ENCODE measurements at regions not wholly inside any gene's neighbourhood (a gene's known extent, or its start where the extent isn't known, plus 50 kb on each side); places are given as distances from the start of the nearest gene placed in this dataset.

- no peak overlapping the region for H3K9ac ChIP-seq (ENCODE audit: low read depth, low read length)
- no peaks in the 10 kb centered on the region for H3K27me3 ChIP-seq (ENCODE audit: control insufficient read depth, insufficient read depth, low read length)
- no peaks in the 10 kb centered on the region for H4K20me1 ChIP-seq (ENCODE audit: insufficient read depth, low read length)
- no peak overlapping the region for H4K8ac ChIP-seq (ENCODE audit: low read depth in 2 of 2, low read length in 2 of 2)
- H3K23ac ChIP-seq (ENCODE audit: low read depth, low read length), result no peak overlapping the region
- peaks cover 6% of the 10 kb centered on the region for H3K9me3 ChIP-seq (ENCODE audit: control insufficient read depth, insufficient read depth, low read length)
- H2AK5ac ChIP-seq (ENCODE audit: low read depth, low read length), result no peak overlapping the region
- no peak overlapping the region for H2BK120ac ChIP-seq (ENCODE audit: low read depth, low read length)
- no peak overlapping the region for H3K27ac ChIP-seq (ENCODE audit: insufficient read depth, low read length)
- ATAC-seq (ENCODE audit: low read depth), result peak; percentile 93
- no peak overlapping the region for H3K14ac ChIP-seq (replicated peaks; ENCODE audit: low read depth, low read length)
- H4K5ac ChIP-seq (ENCODE audit: low read depth, low read length), result no peak overlapping the region
- H2BK20ac ChIP-seq (ENCODE audit: low read depth, low read length), result no peak overlapping the region
- WGBS, 2 experiments (ENCODE audit: extremely low coverage in 2 of 2, insufficient read length in 1 of 2), result no CpG with 5 or more reads among the region's 1 CpG
- H4K91ac ChIP-seq (ENCODE audit: insufficient read depth, low read depth, low read length), result no peak overlapping the region
- H3K79me1 ChIP-seq (ENCODE audit: low read depth in 1 of 2, low read length in 2 of 2), result no peaks in the 10 kb centered on the region
- intact Hi-C loops (cut with micrococcal nuclease) (no loop called here), in situ Hi-C loops (cut with MboI; ENCODE audit: low sequenced_read_pairs) (no loop called here), dilution Hi-C loops (cut with HindIII; ENCODE audit: low sequenced_read_pairs, unreplicated experiment) (no loop called here)
- no peak overlapping the region for H3K4me2 ChIP-seq (ENCODE audit: low read depth, low read length)
- no peak overlapping the region for H2AFZ ChIP-seq (replicated peaks; ENCODE audit: low read length, poor library complexity)
- H3K36me3 ChIP-seq (ENCODE audit: control insufficient read depth, insufficient read depth, low read length), result no peaks in the 10 kb centered on the region
- no peak overlapping the region for H3K4ac ChIP-seq (ENCODE audit: low read depth, low read length)
- H3K9me1 ChIP-seq (ENCODE audit: insufficient read depth, low read length), result no peaks in the 10 kb centered on the region
- ChIA-PET POLR2A (ENCODE audit: unreplicated experiment) (no interaction called here), CTCF (interaction anchor here (1.1 kb wide), 1 partner anchor 18 kb away, joined by 3 read pairs; no protein-coding TSS in a partner anchor)
- no peak overlapping the region for H3K18ac ChIP-seq (ENCODE audit: low read depth, low read length)
- BruUV-seq (replicated peaks), result no TSS peak
- no peak overlapping the region for H3K56ac ChIP-seq (ENCODE audit: extremely low read depth, insufficient read depth, low read length)
- no peak overlapping the region for H3K4me3 ChIP-seq (ENCODE audit: insufficient read depth, low read depth, low read length)
- H2AK9ac ChIP-seq (replicated peaks; ENCODE audit: low read depth, low read length, poor library complexity), result no peak overlapping the region
- H2BK15ac ChIP-seq (ENCODE audit: low read depth, low read length), result no peak overlapping the region
- no peaks in the 10 kb centered on the region for H3K4me1 ChIP-seq (ENCODE audit: control insufficient read depth, insufficient read depth, low read length)
- TF ChIP-seq CEBPB (IDR thresholded peaks at IDR 0.05; ENCODE audit: low read depth, low read length), result peak; percentile 97
- TF ChIP-seq USF2 (IDR thresholded peaks at IDR 0.05; ENCODE audit: low read depth, low read length), result no peak
- DNase-seq, result peak; percentile 96
- H2BK5ac ChIP-seq (ENCODE audit: low read depth, low read length, poor library complexity, severe bottlenecking), result no peak overlapping the region
Observed at GRCh38 chr2:180222644-180223043, 215.5 kb upstream of the CWC22 start.
